Tibial artery (tissue), 4 donors: ENCODE measurements at regions not wholly inside any gene's neighbourhood (a gene's known extent, or its start where the extent isn't known, plus 50 kb on each side); places are given as distances from the start of the nearest gene placed in this dataset.

Experiments used
- DNase-seq, 2 donors: peaks; one replicate each; pipeline ENCODE4 v3.0.0-alpha.2; 2019
- H3K27ac ChIP-seq, 2 donors: fragments of 200-600 bp; sonication (generic) in 1 of 2; 1 replicate in 1 of 2; 2 replicates in 1 of 2; pipeline ENCODE4 v1.5.1; 2018 to 2019; ENCODE audit warnings: mild to moderate bottlenecking in 1 of 2
- H3K27me3 ChIP-seq, 2 donors: fragments of 200-600 bp; sonication (generic) in 1 of 2; one replicate each; pipeline versions ENCODE4 v1.5.1 to v1.6.0; 2016 to 2019
- H3K36me3 ChIP-seq, 3 donors: fragments of 200-600 bp; sonication (generic) in 2 of 3; one replicate each; pipeline ENCODE4 v1.5.1; 2016 to 2019; ENCODE audit warnings: mild to moderate bottlenecking in 2 of 3
- H3K4me1 ChIP-seq, 4 donors: fragments of 200-600 bp; sonication (generic) in 2 of 4; 1 replicate in 3 of 4; 2 replicates in 1 of 4; pipeline ENCODE4 v1.5.1; 2016 to 2019
- H3K4me3 ChIP-seq, 2 donors: fragments of 200-600 bp; sonication (generic) in 1 of 2; 1 replicate in 1 of 2; 2 replicates in 1 of 2; pipeline ENCODE4 v1.5.1; 2018 to 2019; ENCODE audit warnings: mild to moderate bottlenecking in 2 of 2
- H3K9me3 ChIP-seq, 3 donors: fragments of 200-600 bp; sonication (generic) in 1 of 3; one replicate each; pipeline ENCODE4 v1.5.1; 2016 to 2019
- CTCF ChIP-seq, 2 experiments: fragments of 200-600 bp in 1 of 2; fragments of 450-650 bp in 1 of 2; IDR thresholded peaks; one replicate each; pipeline ENCODE4 v1.5.1; 2017 to 2019; ENCODE audit warnings: antibody characterized with exemption in 2 of 2, mild to moderate bottlenecking in 1 of 2, moderate library complexity in 1 of 2
- intact Hi-C: fragments of 100-400 bp; cut with DNase I; formaldehyde crosslinking; loops from one replicate; pipeline ENCODE4 v1.15.0; 2023; ENCODE audit warnings: low total_unique reads

- Histone ChIP-seq H3K4me3 (no peak overlapping the region), H3K9me3 (no peaks in the 10 kb centered on the region), H3K4me1 (peaks cover 0 to 2% (median 1%) of the 10 kb centered on the region in 4 donors), H3K27me3 (peaks cover 0 to 5% of the 10 kb centered on the region in 2 donors), H3K27ac (no peak overlapping the region), H3K36me3 (no peaks in the 10 kb centered on the region)
- DNase-seq: no peak
- no peak for TF ChIP-seq CTCF (IDR thresholded peaks at IDR 0.05)
- intact Hi-C loops: no loop called here
These were observed 90.9 kb upstream of the MKI67 start for GRCh38 chr10:128217136-128217535.

- TF ChIP-seq CTCF (IDR thresholded peaks at IDR 0.05): no peak
- Histone ChIP-seq H3K36me3 (no peaks in the 10 kb centered on the region), H3K27ac (no peak overlapping the region), H3K9me3 (no peaks in the 10 kb centered on the region), H3K27me3 (peaks cover 0 to 5% of the 10 kb centered on the region in 2 donors), H3K4me1 (no peaks in the 10 kb centered on the region), H3K4me3 (no peak overlapping the region)
- no peak for DNase-seq
- intact Hi-C loops: no loop called here
These were observed 91.9 kb upstream of the MKI67 start for GRCh38 chr10:128218161-128218560.

- intact Hi-C loops: no loop called here
- H3K9me3 ChIP-seq: no peaks in the 10 kb centered on the region
- peaks cover 0 to 5% of the 10 kb centered on the region in 2 donors for H3K27me3 ChIP-seq
- DNase-seq: no peak
- H3K4me3 ChIP-seq: no peak overlapping the region
- no peak for TF ChIP-seq CTCF (IDR thresholded peaks at IDR 0.05)
- H3K4me1 ChIP-seq: no peaks in the 10 kb centered on the region
- no peaks in the 10 kb centered on the region for H3K36me3 ChIP-seq
- no peak overlapping the region for H3K27ac ChIP-seq
These were observed 93.1 kb upstream of the MKI67 start for GRCh38 chr10:128219295-128219694.

- Histone ChIP-seq H3K36me3 (no peaks in the 10 kb centered on the region), H3K4me3 (no peak overlapping the region), H3K9me3 (no peaks in the 10 kb centered on the region), H3K4me1 (no peaks in the 10 kb centered on the region), H3K27ac (no peak overlapping the region), H3K27me3 (peaks cover 0 to 5% of the 10 kb centered on the region in 2 donors)
- TF ChIP-seq CTCF (IDR thresholded peaks at IDR 0.05): no peak
- intact Hi-C loops: no loop called here
- DNase-seq: no peak
These were observed 93.8 kb upstream of the MKI67 start for GRCh38 chr10:128220021-128220420.

GRCh38 chr10:128221117-128221516 is 94.9 kb upstream of the MKI67 start:
- Histone ChIP-seq H3K4me3 (no peak overlapping the region), H3K27ac (no peak overlapping the region), H3K9me3 (no peaks in the 10 kb centered on the region), H3K27me3 (peaks cover 0 to 5% of the 10 kb centered on the region in 2 donors), H3K36me3 (no peaks in the 10 kb centered on the region), H3K4me1 (no peaks in the 10 kb centered on the region)
- DNase-seq: no peak
- intact Hi-C loops: no loop called here
- no peak for TF ChIP-seq CTCF (IDR thresholded peaks at IDR 0.05)

- Histone ChIP-seq H3K27me3 (peaks cover 0 to 5% of the 10 kb centered on the region in 2 donors), H3K4me1 (no peaks in the 10 kb centered on the region), H3K36me3 (no peaks in the 10 kb centered on the region), H3K4me3 (no peak overlapping the region), H3K27ac (no peak overlapping the region), H3K9me3 (no peaks in the 10 kb centered on the region)
- no peak for TF ChIP-seq CTCF (IDR thresholded peaks at IDR 0.05)
- intact Hi-C loops: no loop called here
- DNase-seq: no peak
These were observed 95.6 kb upstream of the MKI67 start for GRCh38 chr10:128221807-128222206.
